ENCODE measurements at regions not wholly inside any gene's neighbourhood (a gene's known extent, or its start where the extent isn't known, plus 50 kb on each side); places are given as distances from the start of the nearest gene placed in this dataset.

DNA sequence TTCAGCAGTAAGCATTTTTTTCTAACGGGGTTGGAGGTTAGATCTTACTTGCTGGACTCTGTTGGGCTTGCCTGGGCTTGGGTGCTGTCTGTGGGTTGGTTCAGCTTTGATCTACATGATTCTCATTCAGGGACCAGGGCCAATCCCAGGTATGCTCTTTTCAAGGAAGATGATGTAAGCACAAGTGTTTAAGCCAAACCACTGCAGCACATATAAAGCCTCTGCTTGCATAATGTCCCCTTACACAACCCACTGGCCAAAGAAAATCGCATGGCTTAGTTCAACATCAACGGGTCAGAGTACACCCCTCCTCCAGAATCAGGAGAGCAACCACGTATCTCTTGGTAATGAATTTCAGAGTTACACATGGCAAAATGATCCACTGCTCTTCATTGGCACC lies 83.9 kb downstream of the DNAJB9 start:
- TF ChIP-seq EZH2 (optimal IDR thresholded peaks at IDR 0.05; ENCODE audit: low read depth, low read length) (no peak), CTCF (IDR thresholded peaks at IDR 0.05; ENCODE audit: low read length) (no peak), EZH2phosphoT487 (IDR thresholded peaks at IDR 0.05; ENCODE audit: low read length) (no peak)

All from MM.1S (cell line).